AG20443 (cell line): ENCODE measurements at regions not wholly inside any gene's neighbourhood (a gene's known extent, or its start where the extent isn't known, plus 50 kb on each side); places are given as distances from the start of the nearest gene placed in this dataset.
A peak's percentile ranks its signal among the peaks of the same experiment; 100 is the strongest.

ENCODE experiments used
- DNase-seq: peaks from one replicate; pipeline ENCODE4 v3.0.0; 2012; ENCODE audit warnings: low spot score, mixed read lengths

DNA sequence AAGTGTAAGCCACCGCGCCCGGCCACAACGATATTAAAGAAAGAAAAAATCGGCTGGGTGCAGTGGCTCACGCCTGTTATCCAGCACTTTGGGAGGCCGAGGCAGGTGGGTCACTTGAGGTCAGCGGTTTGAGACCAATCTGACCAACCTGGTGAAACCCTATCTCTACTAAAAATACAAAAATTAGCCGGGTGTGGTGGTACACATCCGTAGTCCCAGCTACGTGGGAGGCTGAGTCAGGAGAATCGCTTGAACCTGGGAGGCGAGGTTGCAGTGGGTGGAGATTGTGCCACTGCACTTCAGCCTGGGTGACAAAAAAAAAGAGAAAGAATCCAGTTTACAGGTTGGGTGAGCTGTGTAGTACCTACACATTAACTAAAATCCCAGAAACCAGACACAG lies 99.9 kb upstream of the CACNA1A start:
- DNase-seq: no peak

DNA sequence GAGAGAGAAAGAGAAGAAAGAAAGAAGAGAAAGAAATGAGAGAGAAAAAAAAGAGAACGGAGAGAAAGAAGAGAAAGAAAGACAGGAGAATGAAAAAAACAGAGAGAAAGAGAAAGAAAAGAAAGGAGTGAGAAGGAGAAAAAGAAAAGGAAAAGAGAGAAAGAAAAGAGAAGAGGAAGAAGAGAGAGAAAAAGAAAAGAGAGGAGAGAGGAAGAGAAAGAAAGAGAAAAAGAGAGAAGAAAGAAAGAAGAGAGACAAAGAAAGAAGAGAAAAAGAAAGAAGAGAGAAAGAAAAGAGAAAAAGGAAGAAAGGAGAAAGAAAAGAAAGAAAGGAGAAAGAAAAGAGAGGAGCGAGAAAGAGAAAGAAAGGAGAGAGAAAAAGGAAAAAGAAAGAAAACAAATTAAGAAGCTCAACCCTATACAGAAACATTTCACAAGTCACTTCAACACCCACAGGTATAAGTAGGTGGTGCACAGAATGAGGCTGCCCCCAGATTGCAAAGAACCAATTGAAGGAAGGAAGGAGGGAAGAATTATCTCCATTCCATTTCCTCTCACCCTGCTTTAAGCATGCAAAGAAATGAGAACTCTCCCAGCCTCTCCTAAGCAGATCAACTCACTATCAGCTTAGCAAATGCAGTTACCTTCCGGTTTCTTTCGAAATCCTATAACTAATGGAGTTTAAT lies 98.8 kb upstream of the CACNA1A start:
- no peak for DNase-seq

DNA sequence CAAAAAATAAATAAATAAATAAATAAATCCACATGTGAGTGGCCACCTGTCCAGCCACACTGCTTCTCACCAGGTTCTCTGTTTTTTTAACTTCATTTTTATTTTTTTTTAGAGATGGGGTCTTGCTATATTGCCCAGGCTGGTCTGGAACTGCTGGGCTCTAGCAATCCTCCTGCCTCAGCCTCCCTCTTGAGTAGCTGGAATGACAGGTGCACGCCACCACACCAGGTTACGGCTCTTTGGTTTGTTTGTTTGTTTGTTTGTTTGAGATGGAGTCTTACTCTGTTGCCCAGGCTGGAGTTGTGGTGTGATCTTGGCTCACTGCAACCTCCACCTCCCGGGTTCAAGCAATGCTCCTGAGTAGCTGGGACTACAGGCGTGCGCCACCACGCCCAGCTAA lies 94.5 kb upstream of the CACNA1A start:
- no peak for DNase-seq

DNA sequence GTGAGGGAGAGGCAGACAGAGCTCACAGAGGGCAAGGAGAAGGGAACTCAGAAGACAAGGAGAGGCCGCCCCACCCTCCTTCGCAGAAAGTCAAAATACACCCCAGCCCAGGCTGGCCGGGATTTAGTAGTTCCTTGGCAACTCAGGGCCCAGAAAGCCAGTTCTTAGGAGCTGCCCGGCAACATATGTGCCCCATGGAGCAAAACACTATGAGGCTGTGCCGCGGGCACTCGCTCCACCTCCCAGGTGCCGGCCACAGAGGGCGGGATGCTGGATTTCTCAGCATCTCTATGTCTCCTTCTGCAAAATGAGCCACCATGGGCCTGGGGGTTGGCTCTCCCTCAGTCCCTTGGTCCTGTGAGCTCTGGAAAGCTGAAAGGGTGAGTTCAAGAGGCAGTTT lies 93.8 kb upstream of the CACNA1A start:
- DNase-seq: no peak

DNA sequence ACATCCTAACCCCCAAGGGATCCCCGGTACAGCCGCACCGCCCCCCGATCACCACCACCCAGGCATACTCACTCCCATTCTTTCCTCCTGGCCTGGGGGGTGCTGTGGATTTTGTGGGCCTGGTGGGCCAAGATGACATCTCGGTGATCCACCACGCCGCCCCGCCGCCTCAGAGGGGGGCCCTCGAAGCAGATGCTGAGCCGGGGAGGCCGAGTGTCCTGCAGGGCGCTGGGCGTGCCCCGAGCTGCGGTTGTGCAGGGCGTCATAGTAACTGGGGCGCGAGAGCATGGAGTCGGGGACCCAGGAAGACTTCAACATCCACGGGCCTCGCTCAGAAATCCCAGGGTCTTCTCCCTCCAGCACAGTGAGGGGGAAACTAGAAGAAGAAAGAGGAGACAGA lies 93.4 kb upstream of the CACNA1A start:
- DNase-seq: no peak

DNA sequence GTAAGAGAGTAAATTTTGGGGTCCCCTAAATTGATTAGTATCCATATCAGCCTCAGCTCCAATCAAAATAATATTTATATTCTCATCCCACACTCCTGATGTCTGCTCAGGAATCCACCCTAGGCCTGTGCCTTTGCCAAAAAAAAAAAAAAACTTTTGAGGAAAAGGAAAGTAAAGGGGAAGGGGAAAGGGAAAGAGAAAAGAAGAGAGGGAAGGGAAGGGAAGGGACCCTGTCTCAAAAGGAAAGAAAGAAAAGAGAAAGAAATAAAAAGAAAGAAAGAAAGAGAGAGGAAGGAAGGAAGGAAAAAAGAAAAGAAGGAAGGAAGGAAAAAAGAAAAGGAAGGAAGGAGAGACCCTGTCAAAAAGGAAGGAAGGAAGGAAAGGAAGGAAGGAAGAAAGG lies 91.8 kb upstream of the CACNA1A start:
- no peak for DNase-seq

DNA sequence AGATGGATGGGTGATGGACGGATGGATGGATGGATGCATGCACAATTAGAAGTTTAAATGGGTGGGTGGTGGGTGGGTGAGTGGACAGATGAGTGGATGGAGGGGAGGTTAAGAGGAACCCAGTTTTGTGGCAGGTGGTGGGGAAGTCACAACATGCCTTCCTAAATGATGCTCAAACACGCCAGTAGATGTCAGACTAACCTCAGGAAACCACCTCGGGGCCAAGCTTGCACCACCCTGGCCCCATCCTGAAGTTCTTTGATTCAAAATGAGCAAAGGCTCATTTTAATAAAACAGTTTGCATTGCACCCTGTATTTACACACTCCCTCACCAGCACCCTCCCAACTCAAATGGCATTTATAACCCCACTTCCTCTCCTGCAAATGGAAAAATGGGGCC lies 91.4 kb upstream of the CACNA1A start:
- peak; percentile 93 for DNase-seq

DNA sequence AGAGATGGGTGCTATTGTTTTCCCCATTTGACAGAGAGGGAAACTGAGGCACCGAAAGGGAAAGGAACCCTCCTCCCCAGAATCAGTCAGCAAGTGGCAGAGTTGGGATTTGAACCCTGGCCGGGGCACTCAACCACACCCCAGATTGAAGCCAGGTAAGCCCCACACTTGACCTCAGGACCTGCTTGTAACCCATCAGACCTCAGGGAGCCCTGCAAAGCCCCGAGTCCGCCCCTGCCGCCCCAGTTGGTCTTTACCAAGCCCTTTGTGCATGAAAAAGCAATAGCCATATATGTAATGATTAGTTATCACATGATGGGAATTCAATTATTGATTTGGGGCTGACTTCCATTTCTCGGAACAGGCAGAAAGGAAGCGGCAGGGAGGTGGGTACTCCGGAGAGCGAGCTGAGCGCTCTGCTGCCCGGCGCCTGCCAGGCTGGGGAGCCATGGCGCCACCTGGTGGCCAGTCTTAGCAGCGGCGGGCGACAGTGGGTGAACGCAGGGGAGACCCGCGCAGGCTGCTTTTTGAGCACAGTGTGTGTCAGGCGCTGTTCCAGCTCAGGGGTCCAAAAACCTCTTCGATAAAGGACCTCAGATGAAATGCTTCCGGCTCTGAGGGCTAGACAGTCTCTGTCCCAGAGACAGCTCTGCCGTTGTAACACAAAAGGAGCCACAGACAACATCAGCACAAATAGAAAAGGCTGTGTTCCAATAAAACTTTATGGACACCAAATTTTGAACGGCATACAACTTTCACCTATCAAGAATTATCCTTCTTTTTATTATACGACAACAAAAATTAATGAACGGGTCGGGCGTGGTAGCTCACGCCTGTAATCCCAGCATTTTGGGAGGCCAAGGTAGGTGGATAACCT lies 82.9 kb upstream of the CACNA1A start:
- peak; percentile 89 for DNase-seq

DNA sequence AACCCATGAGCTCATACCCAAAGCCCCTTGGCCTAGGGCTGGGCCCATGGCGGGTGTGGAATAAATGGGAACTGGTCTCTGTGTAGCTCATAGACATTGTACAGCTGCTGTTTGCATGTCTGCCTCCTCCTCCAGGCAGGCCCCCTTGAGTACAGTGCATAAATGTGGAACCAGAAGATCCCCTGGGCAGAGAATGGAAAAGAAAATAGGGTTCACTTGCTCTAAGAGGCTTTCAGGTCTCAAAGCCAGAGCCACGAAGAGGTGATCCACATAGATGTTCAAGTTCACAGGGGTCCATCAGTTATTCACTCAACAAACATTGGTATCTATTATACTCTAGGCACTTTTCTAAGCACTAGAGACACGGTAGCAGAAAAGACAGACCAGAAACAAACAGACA lies 79.2 kb upstream of the CACNA1A start:
- no peak for DNase-seq

DNA sequence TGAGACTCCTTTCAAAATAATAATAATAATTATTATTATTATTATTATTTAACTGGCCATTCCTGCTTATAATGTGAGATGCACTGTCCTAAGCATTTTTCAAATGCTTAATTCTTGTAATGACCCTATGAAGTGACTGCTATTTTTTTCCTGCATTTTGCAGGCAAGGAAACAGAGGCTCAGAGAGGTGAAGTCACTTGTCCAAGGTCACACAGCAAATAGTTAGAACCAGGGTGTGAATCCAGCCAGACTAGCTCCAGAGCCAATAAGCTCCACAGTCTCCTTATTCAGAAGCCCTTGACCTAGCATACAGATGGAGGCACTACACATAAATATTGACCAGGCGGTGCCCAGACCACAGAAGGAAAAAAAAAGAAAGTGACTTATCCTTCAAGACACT lies 77.5 kb upstream of the CACNA1A start:
- no peak for DNase-seq

DNA sequence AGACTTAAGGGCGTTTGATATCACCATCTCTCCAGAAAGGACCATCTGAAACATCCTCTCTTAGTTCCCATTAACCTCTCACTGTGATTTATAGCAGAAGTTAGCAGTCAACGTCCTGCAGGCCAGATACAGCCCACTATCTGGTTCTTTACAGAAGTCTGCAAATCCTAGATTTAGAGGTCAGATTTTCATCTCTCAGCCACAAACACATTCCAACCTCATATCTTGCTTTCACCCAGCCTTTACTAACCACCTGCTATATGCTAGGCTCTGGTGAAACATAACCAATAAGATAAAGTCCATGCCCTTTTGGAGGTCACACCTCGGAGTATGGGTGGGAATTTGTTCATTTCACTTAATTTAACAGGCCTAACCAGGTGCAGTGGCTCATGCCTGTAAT lies 76.8 kb upstream of the CACNA1A start:
- DNase-seq: no peak

DNA sequence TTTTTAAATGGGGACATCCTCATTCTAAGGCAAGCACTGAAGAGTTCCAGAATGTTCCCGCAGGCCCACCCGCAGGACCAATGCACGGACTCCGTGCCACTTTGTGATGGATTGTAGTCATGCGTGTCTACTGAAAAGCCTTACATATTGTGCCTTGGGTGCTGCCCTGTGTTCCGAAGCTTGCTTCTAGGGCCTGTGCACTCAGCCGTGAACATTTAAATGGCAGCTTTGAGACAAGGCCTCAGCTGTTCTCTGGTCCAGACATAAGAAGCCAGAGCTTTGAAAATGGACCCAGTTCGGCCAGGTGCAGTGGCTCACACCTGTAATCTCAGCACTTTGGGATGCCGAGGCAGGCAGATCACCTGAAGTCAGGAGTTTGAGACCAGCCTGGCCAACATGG lies 75.3 kb upstream of the CACNA1A start:
- DNase-seq: no peak

DNA sequence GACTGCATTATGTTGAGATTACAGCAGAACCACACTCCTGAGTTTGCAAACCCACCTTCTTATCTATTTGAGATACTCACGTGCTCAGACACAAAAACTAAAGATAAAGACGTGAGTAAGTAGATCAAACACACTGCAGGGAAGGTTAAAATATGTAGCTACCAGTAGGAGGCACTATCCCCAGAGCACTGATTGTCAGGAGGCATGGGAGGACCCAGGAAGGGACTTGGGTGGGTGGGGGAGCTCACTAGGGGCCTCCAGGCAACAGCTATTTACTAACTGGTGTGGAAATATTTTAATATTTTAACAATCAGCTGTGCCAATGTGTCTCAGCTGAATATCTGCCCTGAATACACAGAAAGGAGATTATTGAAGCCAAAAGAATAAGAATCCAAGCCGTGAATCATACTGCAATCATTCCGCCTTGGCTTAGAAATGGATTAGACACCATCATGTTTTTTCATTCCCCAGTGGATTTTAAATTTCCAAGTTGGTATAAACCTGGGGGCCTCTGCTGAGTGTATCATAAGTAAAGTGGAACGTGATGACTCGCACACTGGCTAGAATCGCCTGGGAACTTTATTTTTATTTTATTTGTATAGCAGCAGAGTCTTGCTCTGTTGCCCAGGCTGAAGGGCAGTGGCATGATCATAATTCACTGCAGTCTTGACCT lies 73.2 kb upstream of the CACNA1A start:
- DNase-seq: peak; percentile 80

DNA sequence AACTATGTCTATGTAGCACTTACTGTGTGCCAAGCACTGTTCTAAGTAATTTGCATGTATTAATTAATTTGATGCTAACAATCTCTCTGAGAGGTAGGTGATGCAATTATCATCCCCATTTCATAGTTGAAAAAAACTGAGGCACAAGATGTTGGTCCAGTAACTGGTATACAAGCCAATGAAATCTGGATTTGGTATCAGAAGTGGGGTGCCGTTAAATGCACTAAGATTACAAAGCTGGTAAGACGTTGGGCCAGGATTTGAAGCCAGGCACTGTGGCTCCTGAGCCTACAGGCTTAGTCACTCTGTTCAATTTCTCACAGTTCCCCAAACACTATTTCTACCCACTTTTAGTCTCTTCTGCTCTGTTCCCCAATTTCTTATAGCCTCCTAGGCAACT lies 70.4 kb upstream of the CACNA1A start:
- DNase-seq: no peak

DNA sequence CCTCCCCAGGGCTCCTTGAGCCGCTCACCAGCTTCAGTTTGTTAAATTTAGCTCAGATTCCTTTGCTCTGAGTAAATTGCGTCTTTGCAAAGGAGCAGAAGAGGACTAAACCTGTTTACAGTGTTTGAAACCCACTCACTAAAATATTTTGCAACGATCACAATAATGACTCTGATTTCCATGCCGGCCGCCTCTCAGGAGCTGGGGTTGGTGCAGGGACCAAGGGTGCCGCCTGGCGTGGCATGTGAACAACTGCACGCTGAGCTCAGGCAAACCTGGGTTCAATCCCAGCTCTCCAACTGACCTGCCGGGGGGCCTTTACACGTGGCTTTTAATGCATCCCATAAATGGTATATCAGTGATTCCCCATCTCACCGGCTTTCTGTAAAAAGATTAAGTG lies 68.7 kb upstream of the CACNA1A start:
- peak; percentile 70 for DNase-seq

DNA sequence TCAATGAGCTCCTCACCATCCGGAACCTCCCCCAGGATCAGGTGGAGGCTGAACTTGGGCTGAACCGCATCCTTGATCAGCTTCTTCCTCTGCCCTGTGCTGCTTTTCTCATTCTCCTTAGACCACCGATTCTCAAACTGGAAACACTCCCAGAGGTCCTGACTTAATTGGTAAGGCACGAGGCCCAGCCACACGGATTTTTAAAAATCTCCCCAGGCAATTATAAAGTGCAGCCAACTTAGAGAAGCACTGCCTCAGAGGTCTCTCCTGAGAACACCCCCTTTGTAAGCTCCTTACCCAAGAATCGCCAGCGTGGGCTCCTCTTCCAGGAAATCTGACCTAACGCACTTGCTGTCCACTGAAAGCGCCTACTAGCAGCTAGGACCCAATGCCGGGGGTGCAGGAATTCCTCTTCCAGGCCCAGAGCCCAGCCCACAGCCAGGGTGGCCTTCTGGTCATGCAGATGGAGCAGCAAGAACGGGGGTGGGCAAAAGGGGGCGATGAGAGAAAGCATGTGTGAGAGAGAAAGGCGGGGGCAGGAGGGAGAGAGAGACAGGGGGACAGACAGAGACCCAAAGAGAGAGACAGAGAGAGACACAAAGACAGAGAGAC lies 66.9 kb upstream of the CACNA1A start:
- DNase-seq: no peak

DNA sequence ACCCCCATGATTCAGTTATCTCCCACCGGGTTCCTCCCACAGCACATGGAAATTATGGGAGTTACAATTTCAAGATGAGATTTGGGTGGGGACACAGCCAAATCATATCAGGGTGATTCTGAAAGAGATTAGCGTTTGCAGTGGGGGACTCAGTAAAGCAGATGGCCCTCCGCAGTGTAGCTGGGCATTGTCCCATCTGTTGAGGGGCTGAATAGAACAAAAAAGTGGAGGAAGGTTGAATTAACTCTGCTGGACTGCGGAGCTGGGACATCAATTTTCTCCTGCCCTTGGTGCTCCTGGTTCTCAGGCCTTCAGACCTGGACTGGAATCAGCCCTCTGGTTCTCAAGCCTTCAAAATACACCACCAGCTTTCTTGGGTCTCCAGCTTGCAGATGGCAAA lies 55.2 kb upstream of the CACNA1A start:
- no peak for DNase-seq

DNA sequence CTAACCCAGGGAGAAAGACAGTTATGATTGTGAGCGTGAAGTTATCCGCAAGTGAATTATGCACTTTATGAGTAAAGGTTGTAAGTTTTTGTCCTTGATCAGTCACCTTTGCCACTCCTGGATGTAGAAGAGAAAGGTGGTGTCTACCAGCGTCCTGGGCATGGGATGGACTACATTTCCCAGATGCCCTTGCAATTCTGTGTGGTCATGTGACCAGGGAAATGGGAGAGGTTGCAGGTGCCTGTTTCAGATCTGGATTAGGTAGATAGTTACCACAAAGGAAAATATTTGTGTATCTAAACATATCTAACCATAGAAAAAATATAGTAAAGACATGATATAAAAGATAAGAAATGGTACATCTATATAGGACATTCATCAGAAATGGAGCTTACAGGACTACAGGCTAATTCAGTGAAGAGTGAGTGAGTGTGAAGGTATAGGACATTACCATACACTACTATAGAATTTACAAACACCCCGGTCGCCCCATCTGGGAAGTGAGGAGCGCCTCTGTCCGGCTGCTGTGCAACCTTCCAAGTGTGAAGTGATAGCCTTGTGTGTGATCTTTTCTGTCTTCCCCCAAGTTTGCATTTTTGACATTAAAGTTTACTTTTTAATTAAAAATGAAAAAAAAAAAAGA lies 51.6 kb upstream of the CACNA1A start:
- DNase-seq: no peak

DNA sequence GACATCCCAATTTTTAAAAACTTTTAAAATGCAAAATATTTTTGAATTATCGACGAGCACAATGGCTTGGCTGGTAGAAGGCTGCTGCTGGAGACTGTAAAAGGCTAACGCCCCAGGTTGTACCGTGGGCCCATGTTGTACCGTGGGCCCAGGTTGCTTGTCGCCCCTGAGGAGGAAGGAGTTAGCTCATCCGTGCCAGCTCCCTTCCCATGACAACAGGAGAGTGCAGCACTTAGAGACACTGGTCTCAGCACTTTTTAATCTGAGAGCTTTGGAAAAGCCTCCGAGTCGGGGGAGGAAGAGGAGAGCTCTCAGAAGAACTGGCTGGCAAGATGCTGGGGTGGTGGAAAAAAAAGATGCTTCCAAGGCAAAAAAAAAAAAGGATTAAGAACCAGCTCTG lies 50.3 kb upstream of the CACNA1A start:
- no peak for DNase-seq
